ENCODE measurements at regions not wholly inside any gene's neighbourhood (a gene's known extent, or its start where the extent isn't known, plus 50 kb on each side); places are given as distances from the start of the nearest gene placed in this dataset.
"Not testable (repeated sequence)": the region's sequence is repeated elsewhere in the genome, so short reads cannot be mapped to it uniquely, and the experiment has no call there.

- DNase-seq (ENCODE audit: low spot score), result no peak
Observed at GRCh38 chr2:175247159-175247558, 65.6 kb upstream of the ATP5MC3 start.

DNA sequence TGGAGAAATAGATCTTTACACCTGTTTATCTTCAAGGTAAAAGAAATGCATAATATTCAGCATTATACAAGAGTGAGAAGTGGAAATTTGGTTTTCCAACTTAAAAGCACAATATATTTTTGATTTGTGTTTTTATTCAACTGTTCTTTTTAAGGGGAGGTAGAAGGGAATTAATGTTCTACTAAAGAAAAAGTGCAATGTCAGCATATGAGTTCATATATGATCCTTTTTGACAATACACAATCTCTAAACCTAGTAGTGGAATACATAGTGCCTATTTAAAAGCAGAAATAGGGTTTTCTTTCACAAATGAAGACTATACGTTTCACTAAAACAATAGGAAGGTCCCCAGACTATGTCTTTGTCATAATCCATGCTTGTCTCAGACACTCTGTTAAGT, 63.2 kb upstream of the ATP5MC3 start:
- no peak for DNase-seq (ENCODE audit: low spot score)

DNA sequence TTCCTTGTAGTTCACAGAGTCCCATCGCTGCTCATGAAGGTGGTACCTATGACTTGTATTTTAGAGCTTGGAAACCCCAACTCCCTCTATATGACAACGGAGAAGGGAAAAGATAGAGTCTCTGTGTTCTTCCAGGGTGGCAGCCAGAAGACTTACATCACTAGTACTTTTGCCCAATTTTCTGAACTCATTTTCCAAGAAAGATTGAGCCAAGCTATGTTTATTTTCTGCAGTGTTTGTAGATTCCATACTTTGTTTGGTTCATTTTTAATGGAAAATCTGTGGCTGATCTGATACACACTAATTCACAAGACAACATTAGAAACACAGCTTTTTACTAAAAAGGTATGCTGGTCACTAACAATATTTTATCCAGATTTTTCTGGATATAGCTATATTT, 60.2 kb upstream of the ATP5MC3 start:
- DNase-seq (ENCODE audit: low spot score), result no peak

DNA sequence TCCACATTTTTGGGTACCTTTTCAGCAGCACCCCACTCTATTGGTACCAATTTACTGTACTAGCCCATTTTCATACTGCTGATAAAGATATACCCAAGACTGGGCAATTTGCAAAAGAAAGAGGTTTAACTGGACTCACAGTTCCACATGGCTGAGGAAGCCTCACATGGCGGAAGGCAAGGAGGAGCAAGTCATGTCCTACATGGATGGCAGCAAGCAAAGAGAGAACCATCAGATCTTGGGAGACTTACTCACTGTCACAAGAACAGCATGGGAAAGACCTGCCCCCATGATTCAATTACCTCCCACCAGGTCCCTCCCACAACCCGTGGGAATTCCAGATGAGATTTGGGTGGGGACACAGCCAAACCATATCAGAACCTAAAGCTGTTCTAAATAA, 58.5 kb upstream of the ATP5MC3 start:
- not testable (repeated sequence) for DNase-seq (ENCODE audit: low spot score)

DNA sequence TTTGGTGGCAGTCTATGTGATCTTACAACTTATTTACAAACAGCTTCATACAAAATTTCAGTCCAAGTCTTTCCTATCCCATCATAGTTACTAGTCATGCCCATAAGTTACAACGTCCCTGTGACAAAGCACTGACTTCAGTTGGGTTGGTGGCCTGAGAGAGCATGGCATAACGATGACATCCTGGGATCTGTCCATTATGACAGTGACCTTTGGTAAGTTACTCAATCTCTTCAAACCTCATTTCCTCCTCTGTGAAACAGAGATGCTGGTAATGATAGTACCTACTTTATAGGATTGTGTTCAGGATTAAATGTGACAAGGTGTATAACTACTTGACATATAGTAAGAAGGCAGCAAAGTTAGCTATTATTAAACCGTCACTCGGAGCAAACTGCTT, 55.4 kb upstream of the ATP5MC3 start:
- DNase-seq (ENCODE audit: low spot score), result no peak

DNA sequence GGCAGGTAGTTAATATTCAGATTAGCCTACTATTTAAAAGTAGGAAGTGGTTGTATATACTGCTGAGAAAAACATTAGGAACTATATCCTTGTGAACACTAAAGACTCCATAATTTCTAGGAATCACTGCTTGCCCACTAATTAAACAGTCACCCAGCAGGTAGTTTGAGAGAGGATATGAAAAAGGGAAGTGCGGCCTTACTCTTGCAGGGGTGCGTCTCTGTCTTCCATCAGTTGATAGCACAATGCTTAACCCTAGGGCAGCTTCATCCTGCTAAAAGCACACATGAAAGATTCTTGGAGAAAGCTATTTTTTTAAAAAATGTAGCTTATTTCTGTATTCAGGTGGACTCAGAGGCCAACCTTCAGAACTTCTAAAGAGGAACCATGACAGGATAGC, 53.1 kb upstream of the ATP5MC3 start:
- DNase-seq (ENCODE audit: low spot score), result no peak

GRCh38 chr2:175234153-175234552, 52.6 kb upstream of the ATP5MC3 start:
- no peak for DNase-seq (ENCODE audit: low spot score)

DNA sequence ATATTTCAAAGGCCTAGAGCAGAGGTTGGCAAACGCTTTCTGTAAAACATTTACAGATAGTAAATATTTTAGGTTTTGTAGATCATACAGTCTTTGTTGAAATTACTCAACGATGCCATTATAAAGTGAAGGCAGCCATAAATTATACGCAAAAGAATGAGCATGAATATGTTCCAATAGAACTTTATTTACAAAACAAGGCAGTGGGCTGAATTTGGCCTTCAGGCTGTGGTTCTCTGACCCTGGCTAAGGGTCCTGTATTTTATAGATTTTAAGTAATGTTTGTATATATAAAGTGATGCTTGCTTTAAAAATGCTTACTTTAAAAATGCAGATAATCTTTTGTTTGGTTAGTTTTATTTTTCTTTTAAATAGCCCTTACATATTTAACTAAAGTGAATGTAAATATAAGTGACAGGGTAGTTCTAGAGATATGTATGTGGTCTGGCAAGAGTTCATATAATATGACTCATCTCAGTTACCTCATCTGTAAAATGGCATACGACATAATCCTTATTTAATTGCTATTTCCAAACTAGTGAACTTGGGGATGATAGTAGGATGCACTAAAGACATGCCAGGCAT, 51.7 kb upstream of the ATP5MC3 start:
- no peak for DNase-seq (ENCODE audit: low spot score)

All from germinal center (tissue), 1 donor.